ENCODE measurements at regions not wholly inside any gene's neighbourhood (a gene's known extent, or its start where the extent isn't known, plus 50 kb on each side); places are given as distances from the start of the nearest gene placed in this dataset.

DNA sequence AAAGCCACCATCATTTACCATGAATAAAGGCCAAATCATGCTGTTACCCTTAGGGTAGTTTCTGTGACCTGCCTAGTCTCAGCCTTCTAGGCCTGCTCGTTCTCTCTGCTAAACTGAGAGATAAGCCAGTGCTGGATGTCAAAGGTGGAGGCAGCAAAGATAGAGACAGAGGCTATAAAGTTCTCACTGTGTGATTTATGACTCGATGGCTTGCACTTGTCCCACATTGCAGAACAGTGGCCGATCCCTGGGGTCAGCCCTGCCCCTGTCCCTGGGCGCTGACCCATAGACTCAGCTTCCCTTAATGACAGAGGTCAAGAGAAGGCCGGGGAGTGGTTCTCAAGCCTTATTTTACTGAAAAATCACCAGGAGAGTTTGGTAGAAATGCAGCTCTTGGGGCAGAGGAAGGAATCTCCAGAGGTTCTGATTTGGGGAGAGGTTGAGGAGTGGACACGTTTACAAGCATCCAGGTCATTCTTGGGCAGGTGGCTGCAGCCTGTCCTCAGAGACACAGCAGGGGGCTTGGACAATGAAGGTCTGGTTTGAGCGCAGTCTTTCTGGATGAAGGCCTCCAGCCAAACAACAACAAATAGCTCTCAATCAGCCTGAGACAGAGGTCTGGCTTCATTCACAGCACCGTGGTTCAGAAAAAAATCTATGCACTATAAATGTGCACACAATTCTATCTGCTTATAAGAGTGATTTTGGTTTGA lies 143.5 kb downstream of the ACKR3 start:
- intact Hi-C loops (cut with DNase I), result no loop called here
- H3K4me3 ChIP-seq, result no peak overlapping the region

GRCh38 chr2:236714080-236714479 lies 144.5 kb downstream of the ACKR3 start:
- 74 to 75% methylated on average over 5 of the region's 5 CpGs for WGBS, 2 donors
- Histone ChIP-seq H3K27ac (no peak overlapping the region), H3K27me3 (no peaks in the 10 kb centered on the region), H3K9me3 (no peaks in the 10 kb centered on the region), H3K4me3 (no peak overlapping the region), H3K36me3 (replicated peaks in 1 of 2; ENCODE audit: insufficient read depth in 1 of 2, low read depth in 2 of 2) (no peaks in the 10 kb centered on the region), H3K4me1 (no peaks in the 10 kb centered on the region)
- intact Hi-C loops (cut with DNase I), result no loop called here
- TF ChIP-seq POLR2A (IDR thresholded peaks at IDR 0.05), result no peak
- TF ChIP-seq, protein P1, sequence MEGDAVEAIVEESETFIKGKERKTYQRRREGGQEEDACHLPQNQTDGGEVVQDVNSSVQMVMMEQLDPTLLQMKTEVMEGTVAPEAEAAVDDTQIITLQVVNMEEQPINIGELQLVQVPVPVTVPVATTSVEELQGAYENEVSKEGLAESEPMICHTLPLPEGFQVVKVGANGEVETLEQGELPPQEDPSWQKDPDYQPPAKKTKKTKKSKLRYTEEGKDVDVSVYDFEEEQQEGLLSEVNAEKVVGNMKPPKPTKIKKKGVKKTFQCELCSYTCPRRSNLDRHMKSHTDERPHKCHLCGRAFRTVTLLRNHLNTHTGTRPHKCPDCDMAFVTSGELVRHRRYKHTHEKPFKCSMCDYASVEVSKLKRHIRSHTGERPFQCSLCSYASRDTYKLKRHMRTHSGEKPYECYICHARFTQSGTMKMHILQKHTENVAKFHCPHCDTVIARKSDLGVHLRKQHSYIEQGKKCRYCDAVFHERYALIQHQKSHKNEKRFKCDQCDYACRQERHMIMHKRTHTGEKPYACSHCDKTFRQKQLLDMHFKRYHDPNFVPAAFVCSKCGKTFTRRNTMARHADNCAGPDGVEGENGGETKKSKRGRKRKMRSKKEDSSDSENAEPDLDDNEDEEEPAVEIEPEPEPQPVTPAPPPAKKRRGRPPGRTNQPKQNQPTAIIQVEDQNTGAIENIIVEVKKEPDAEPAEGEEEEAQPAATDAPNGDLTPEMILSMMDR (IDR thresholded peaks at IDR 0.05), result no peak
- ATAC-seq (no peak), DNase-seq (no peak)

More for the DNA sequence above, 143.5 kb downstream of the ACKR3 start:
- Histone ChIP-seq H3K9me3 (no peaks in the 10 kb centered on the region), H3K36me3 (replicated peaks in 1 of 2; ENCODE audit: insufficient read depth in 1 of 2, low read depth in 2 of 2) (no peaks in the 10 kb centered on the region), H3K27ac (no peak overlapping the region), H3K27me3 (no peaks in the 10 kb centered on the region), H3K4me1 (no peaks in the 10 kb centered on the region)
- TF ChIP-seq, protein P1 (IDR thresholded peaks at IDR 0.05), result no peak
- no peak for TF ChIP-seq POLR2A (IDR thresholded peaks at IDR 0.05)
- no peak for ATAC-seq
- no peak for DNase-seq
- 77 to 81% methylated on average over 8 of the region's 8 CpGs for WGBS, 2 donors

DNA sequence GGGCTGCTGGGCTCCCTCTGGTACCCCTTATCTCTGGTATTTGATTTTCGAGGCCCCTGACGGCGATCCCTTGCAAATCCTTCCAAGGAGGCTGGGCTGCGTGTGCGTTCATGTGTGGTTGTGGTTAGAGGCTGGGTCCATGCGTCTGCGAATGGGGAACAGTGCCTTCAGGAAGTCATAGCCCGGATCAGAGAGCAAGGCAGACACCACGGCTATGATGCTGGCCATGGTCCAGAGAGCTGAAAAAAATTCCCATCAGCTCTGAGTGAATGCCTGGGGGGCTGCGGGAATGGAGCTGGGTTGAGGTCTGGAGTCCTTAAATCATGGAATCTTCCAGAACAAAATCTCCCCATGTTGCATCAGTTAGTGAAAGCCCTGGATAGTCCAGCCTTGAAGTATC lies 145.5 kb downstream of the ACKR3 start:
- DNase-seq, result peak in 1 of 4 donors; percentile 45
- Histone ChIP-seq H3K4me3 (no peak overlapping the region), H3K4me1 (no peaks in the 10 kb centered on the region), H3K36me3 (replicated peaks in 1 of 2; ENCODE audit: insufficient read depth in 1 of 2, low read depth in 2 of 2) (no peaks in the 10 kb centered on the region), H3K27ac (no peak overlapping the region), H3K9me3 (no peaks in the 10 kb centered on the region), H3K27me3 (no peaks in the 10 kb centered on the region)
- TF ChIP-seq POLR2A (IDR thresholded peaks at IDR 0.05), result no peak
- TF ChIP-seq, protein P1 (IDR thresholded peaks at IDR 0.05), result no peak
- intact Hi-C loops (cut with DNase I), result no loop called here
- ATAC-seq, result no peak
- WGBS, 2 donors, result 39 to 61% methylated on average over 10 of the region's 10 CpGs

- no peaks in the 10 kb centered on the region for H3K4me1 ChIP-seq
- no peaks in the 10 kb centered on the region for H3K36me3 ChIP-seq (replicated peaks in 1 of 2; ENCODE audit: insufficient read depth in 1 of 2, low read depth in 2 of 2)
- ATAC-seq, result no peak
- H3K4me3 ChIP-seq, result no peak overlapping the region
- TF ChIP-seq, protein P1 (IDR thresholded peaks at IDR 0.05), result no peak
- no peak for TF ChIP-seq POLR2A (IDR thresholded peaks at IDR 0.05)
- no peak overlapping the region for H3K27ac ChIP-seq
- intact Hi-C loops (cut with DNase I), result no loop called here
- no peak for DNase-seq
- H3K27me3 ChIP-seq, result no peaks in the 10 kb centered on the region
- H3K9me3 ChIP-seq, result no peaks in the 10 kb centered on the region
- 47 to 72% methylated on average over 9 to 16 of the region's 16 CpGs for WGBS, 2 donors
Measured at GRCh38 chr2:236715491-236715961, 145.9 kb downstream of the ACKR3 start.

- Histone ChIP-seq H3K4me3 (no peak overlapping the region), H3K4me1 (no peaks in the 10 kb centered on the region), H3K36me3 (replicated peaks in 1 of 2; ENCODE audit: insufficient read depth in 1 of 2, low read depth in 2 of 2) (no peaks in the 10 kb centered on the region), H3K27me3 (no peaks in the 10 kb centered on the region), H3K9me3 (no peaks in the 10 kb centered on the region), H3K27ac (no peak overlapping the region)
- intact Hi-C loops (cut with DNase I), result no loop called here
- 90 to 97% methylated on average over 3 of the region's 3 CpGs for WGBS, 2 donors
- DNase-seq (no peak), ATAC-seq (no peak)
- no peak for TF ChIP-seq POLR2A (IDR thresholded peaks at IDR 0.05)
- TF ChIP-seq, protein P1 (IDR thresholded peaks at IDR 0.05), result no peak
Measured at GRCh38 chr2:236717120-236717519, 147.5 kb downstream of the ACKR3 start.

Measured in body of pancreas (tissue), 4 donors.